ENCODE measurements at regions not wholly inside any gene's neighbourhood (a gene's known extent, or its start where the extent isn't known, plus 50 kb on each side); places are given as distances from the start of the nearest gene placed in this dataset.

GRCh38 chr5:21225223-21226064, 1237.4 kb upstream of the CDH18 start:
- dilution Hi-C loops (cut with MboI; ENCODE audit: extremely low pct_ligation_motif_present, low sequenced_read_pairs) (no loop called here), intact Hi-C loops (cut with micrococcal nuclease) (no loop called here)
- FAIRE-seq (no peak), DNase-seq (ENCODE audit: low read depth, low spot score) (no peak)
- ChIA-PET POLR2A (no interaction called here), CTCF (no interaction called here)
- Histone ChIP-seq H3K9me1 (replicated peaks; ENCODE audit: control insufficient read depth, extremely low read depth, insufficient read depth, low read length) (no peaks in the 10 kb centered on the region), H3K79me2 (ENCODE audit: control insufficient read depth, insufficient read depth, low read length) (no peaks in the 10 kb centered on the region), H3K9ac (replicated peaks; ENCODE audit: extremely low read depth, insufficient read depth, low read length) (no peak overlapping the region), H4K20me1 (replicated peaks; ENCODE audit: control insufficient read depth, extremely low read depth, insufficient read depth, low read length) (no peaks in the 10 kb centered on the region), H3K4me3 (replicated peaks in 1 of 3; ENCODE audit: insufficient read depth in 1 of 3, low read depth in 1 of 3, low read length in 3 of 3) (no peak overlapping the region), H3K9me3 (replicated peaks; ENCODE audit: control insufficient read depth, insufficient read depth, low read length) (no peaks in the 10 kb centered on the region), H3K36me3 (ENCODE audit: control insufficient read depth in 2 of 2, extremely low read depth in 1 of 2, insufficient read depth in 2 of 2, low read length in 2 of 2) (no peaks in the 10 kb centered on the region), H3K27ac (ENCODE audit: insufficient read depth, low read depth, low read length) (no peak overlapping the region), H3K4me2 (ENCODE audit: insufficient read depth, low read length) (no peak overlapping the region), H3K27me3 (ENCODE audit: control insufficient read depth in 2 of 2, insufficient read depth in 2 of 2, low read length in 2 of 2) (no peaks in the 10 kb centered on the region), H2AFZ (ENCODE audit: low read depth, low read length) (no peak overlapping the region), H3K4me1 (ENCODE audit: control insufficient read depth, extremely low read depth, insufficient read depth, low read length) (no peaks in the 10 kb centered on the region)
- TF ChIP-seq GATA2 (IDR thresholded peaks at IDR 0.05; ENCODE audit: insufficient read depth, insufficient read length, low read depth, low read length) (no peak), JUN (IDR thresholded peaks at IDR 0.05; ENCODE audit: borderline replicate concordance, insufficient read depth, insufficient read length, low read depth) (no peak), POLR2A (IDR thresholded peaks at IDR 0.05; ENCODE audit: low read depth, low read length) (no peak), EZH2 (IDR thresholded peaks at IDR 0.05; ENCODE audit: borderline replicate concordance, low read depth, low read length, severe bottlenecking) (no peak), FOS (IDR thresholded peaks at IDR 0.05; ENCODE audit: borderline replicate concordance, insufficient read depth, low read length) (no peak), POLR2AphosphoS5 (IDR thresholded peaks at IDR 0.05; ENCODE audit: insufficient read depth, low read depth, low read length) (no peak), MYC (IDR thresholded peaks at IDR 0.05; ENCODE audit: low read depth, low read length) (no peak)
- TF ChIP-seq, protein P1, sequence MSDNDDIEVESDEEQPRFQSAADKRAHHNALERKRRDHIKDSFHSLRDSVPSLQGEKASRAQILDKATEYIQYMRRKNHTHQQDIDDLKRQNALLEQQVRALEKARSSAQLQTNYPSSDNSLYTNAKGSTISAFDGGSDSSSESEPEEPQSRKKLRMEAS (IDR thresholded peaks at IDR 0.05; ENCODE audit: insufficient read depth, insufficient read length), result no peak
- TF ChIP-seq, protein P2, sequence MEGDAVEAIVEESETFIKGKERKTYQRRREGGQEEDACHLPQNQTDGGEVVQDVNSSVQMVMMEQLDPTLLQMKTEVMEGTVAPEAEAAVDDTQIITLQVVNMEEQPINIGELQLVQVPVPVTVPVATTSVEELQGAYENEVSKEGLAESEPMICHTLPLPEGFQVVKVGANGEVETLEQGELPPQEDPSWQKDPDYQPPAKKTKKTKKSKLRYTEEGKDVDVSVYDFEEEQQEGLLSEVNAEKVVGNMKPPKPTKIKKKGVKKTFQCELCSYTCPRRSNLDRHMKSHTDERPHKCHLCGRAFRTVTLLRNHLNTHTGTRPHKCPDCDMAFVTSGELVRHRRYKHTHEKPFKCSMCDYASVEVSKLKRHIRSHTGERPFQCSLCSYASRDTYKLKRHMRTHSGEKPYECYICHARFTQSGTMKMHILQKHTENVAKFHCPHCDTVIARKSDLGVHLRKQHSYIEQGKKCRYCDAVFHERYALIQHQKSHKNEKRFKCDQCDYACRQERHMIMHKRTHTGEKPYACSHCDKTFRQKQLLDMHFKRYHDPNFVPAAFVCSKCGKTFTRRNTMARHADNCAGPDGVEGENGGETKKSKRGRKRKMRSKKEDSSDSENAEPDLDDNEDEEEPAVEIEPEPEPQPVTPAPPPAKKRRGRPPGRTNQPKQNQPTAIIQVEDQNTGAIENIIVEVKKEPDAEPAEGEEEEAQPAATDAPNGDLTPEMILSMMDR (IDR thresholded peaks at IDR 0.05; ENCODE audit: extremely low read depth in 1 of 2, insufficient read depth in 1 of 2, low read depth in 1 of 2, low read length in 2 of 2), result no peak
- BruUV-seq (replicated peaks), result no TSS peak

All from endothelial cell of umbilical vein (primary cell).